A549 (cell line): ENCODE measurements at regions not wholly inside any gene's neighbourhood (a gene's known extent, or its start where the extent isn't known, plus 50 kb on each side); places are given as distances from the start of the nearest gene placed in this dataset.
A peak's percentile ranks its signal among the peaks of the same experiment; 100 is the strongest.

ENCODE experiments used
- ATAC-seq, 2 experiments: fragments of 200-7000 bp in 1 of 2; fragments of >200 bp in 1 of 2; cut with Nextera tagmentation in 1 of 2; cut with Tn5 transposase in 1 of 2; 3 replicates each; pipeline versions ENCODE4 v1.8.0 to v1.9.1; 2018 to 2020; ENCODE audit warnings: mild to moderate bottlenecking in 1 of 2, moderate library complexity in 1 of 2
- CTCF ChIA-PET: fragments of 300-600 bp; sonication (Branson Sonifier 250); formaldehyde crosslinking; extraction: SDS; loops from one replicate; lab custom pipeline; 2021; ENCODE audit warnings: antibody characterized with exemption, inconsistent platforms; lab: Yijun Ruan, JAX
- POLR2A ChIA-PET: fragments of 350-600 bp; formaldehyde crosslinking; extraction: SDS; loops from one replicate; lab custom pipeline; 2021; ENCODE audit warnings: antibody characterized with exemption, inconsistent platforms; lab: Yijun Ruan, JAX
- DNase-seq, 2 experiments: peaks; one replicate each; pipeline versions ENCODE4 v3.0.0 to v3.0.0-alpha.2; 2011 to 2016; ENCODE audit warnings: low read depth in 1 of 2, low spot score in 1 of 2
- FAIRE-seq: peaks from 2 replicates; lab custom pipeline; 2011; peaks lifted over from hg19 to GRCh38; lab: Jason Lieb, UNC
- H3K27ac ChIP-seq, 2 experiments: fragments of >200 bp; sonication (Bioruptor Twin); formaldehyde crosslinking; 3 replicates each; pipeline ENCODE4 v1.5.1; 2016 to 2017
- H3K4me1 ChIP-seq: fragments of >200 bp; sonication (Bioruptor Twin); formaldehyde crosslinking; 3 replicates; pipeline ENCODE4 v1.6.1; 2016
- H3K4me2 ChIP-seq: fragments of >200 bp; sonication (Bioruptor Twin); formaldehyde crosslinking; 3 replicates; pipeline ENCODE4 v1.6.1; 2016
- H3K4me3 ChIP-seq: fragments of >200 bp; sonication (Bioruptor Twin); formaldehyde crosslinking; 3 replicates; pipeline ENCODE4 v1.5.1; 2016
- H3K9me3 ChIP-seq: fragments of >200 bp; sonication (Bioruptor Twin); formaldehyde crosslinking; 3 replicates; pipeline ENCODE4 v1.6.1; 2016
- BCL3 ChIP-seq: fragments of >200 bp; sonication (Bioruptor Twin); formaldehyde crosslinking; IDR thresholded peaks from 3 replicates; pipeline ENCODE4 v1.6.1; 2016
- BHLHE40 ChIP-seq: IDR thresholded peaks from 2 replicates; pipeline ENCODE4 v1.6.1; 2012; ENCODE audit warnings: low read depth, low read length, inconsistent platforms
- CEBPB ChIP-seq, 2 experiments: fragments of >200 bp in 1 of 2; sonication (Bioruptor Twin) in 1 of 2; formaldehyde crosslinking in 1 of 2; IDR thresholded peaks; 2 replicates each; pipeline ENCODE4 v1.6.1; 2012 to 2016
- E2F6 ChIP-seq: IDR thresholded peaks from 2 replicates; pipeline ENCODE4 v1.6.1; 2012; ENCODE audit warnings: low read depth, borderline replicate concordance
- EHMT2 ChIP-seq: fragments of 200-600 bp; sonication (generic); IDR thresholded peaks from 2 replicates; pipeline ENCODE4 v1.6.1; 2016; ENCODE audit warnings: antibody characterized with exemption, low read depth, mild to moderate bottlenecking, moderate library complexity
- EP300 ChIP-seq, 2 experiments: fragments of >200 bp; sonication (Bioruptor Twin); formaldehyde crosslinking; IDR thresholded peaks; 2 replicates in 1 of 2; 3 replicates in 1 of 2; pipeline ENCODE4 v1.6.1; 2016 to 2017
- ESRRA ChIP-seq: fragments of 150-350 bp; IDR thresholded peaks from 2 replicates; pipeline ENCODE4 v1.6.1; 2014; ENCODE audit warnings: mild to moderate bottlenecking, low read length, borderline replicate concordance
- FOSL2 ChIP-seq, 2 experiments: fragments of 450-650 bp in 1 of 2; fragments of >200 bp in 1 of 2; sonication (Bioruptor Twin) in 1 of 2; formaldehyde crosslinking; IDR thresholded peaks; 2 replicates each; pipeline versions ENCODE4 v1.5.0 to v1.6.1; 2016 to 2020; ENCODE audit warnings: mild to moderate bottlenecking in 1 of 2, moderate library complexity in 1 of 2
- FOXS1 ChIP-seq: fragments of 250-450 bp; sonication (Bioruptor Pico); IDR thresholded peaks from 2 replicates; pipeline ENCODE4 v1.5.0; 2020; ENCODE audit warnings: mild to moderate bottlenecking, moderate library complexity
- GATA3 ChIP-seq: IDR thresholded peaks from 2 replicates; pipeline ENCODE4 v1.6.1; 2012; ENCODE audit warnings: borderline replicate concordance
- HES2 ChIP-seq: fragments of >200 bp; sonication (Bioruptor Twin); formaldehyde crosslinking; IDR thresholded peaks from 2 replicates; pipeline ENCODE4 v1.6.1; 2016
- HEYL ChIP-seq: fragments of 250-450 bp; sonication (Bioruptor Pico); IDR thresholded peaks from 2 replicates; pipeline ENCODE4 v1.8.0; 2021; ENCODE audit warnings: mild to moderate bottlenecking, moderate library complexity
- HOXB13 ChIP-seq: fragments of 250-450 bp; sonication (Bioruptor Pico); IDR thresholded peaks from 2 replicates; pipeline ENCODE4 v1.5.0; 2020; ENCODE audit warnings: low read depth, mild to moderate bottlenecking, moderate library complexity
- JUN ChIP-seq, 2 experiments: fragments of >200 bp; sonication (Bioruptor Twin); formaldehyde crosslinking; IDR thresholded peaks; 2 replicates in 1 of 2; 3 replicates in 1 of 2; pipeline ENCODE4 v1.6.1; 2016 to 2017
- JUNB ChIP-seq: fragments of >200 bp; sonication (Bioruptor Twin); formaldehyde crosslinking; IDR thresholded peaks from 2 replicates; pipeline ENCODE4 v1.6.1; 2016
- MAFK ChIP-seq: fragments of 450-650 bp; IDR thresholded peaks from 2 replicates; pipeline ENCODE4 v1.6.1; 2014; ENCODE audit not compliant: partially characterized antibody
- MAX ChIP-seq: IDR thresholded peaks from 2 replicates; pipeline ENCODE4 v1.6.1; 2012
- PBX3 ChIP-seq: IDR thresholded peaks from 2 replicates; pipeline ENCODE4 v1.6.1; 2012
- POLR2AphosphoS2 ChIP-seq: conservative IDR thresholded peaks from 2 replicates; pipeline ENCODE4 v1.6.1; 2012; ENCODE audit warnings: low read length, improper control_type of control experiment, inconsistent platforms
- RAD21 ChIP-seq, 2 experiments: fragments of >200 bp in 1 of 2; sonication (Bioruptor Twin) in 1 of 2; formaldehyde crosslinking in 1 of 2; IDR thresholded peaks in 1 of 2; conservative IDR thresholded peaks in 1 of 2; 2 replicates in 1 of 2; 3 replicates in 1 of 2; pipeline ENCODE4 v1.6.1; 2012 to 2018; ENCODE audit warnings: inconsistent platforms in 1 of 2
- RARB ChIP-seq: fragments of 250-450 bp; sonication (Bioruptor Pico); IDR thresholded peaks from 2 replicates; pipeline ENCODE4 v1.8.0; 2021; ENCODE audit warnings: mild to moderate bottlenecking, moderate library complexity
- REST ChIP-seq: fragments of 200-600 bp; sonication (generic); IDR thresholded peaks from 2 replicates; pipeline ENCODE4 v1.6.1; 2016; ENCODE audit warnings: antibody characterized with exemption, mild to moderate bottlenecking, moderate library complexity
- RFX5 ChIP-seq: fragments of 450-650 bp; IDR thresholded peaks from 2 replicates; pipeline ENCODE4 v1.7.1; 2014; ENCODE audit warnings: antibody characterized with exemption, mild to moderate bottlenecking, moderate library complexity
- ZNF302 ChIP-seq: fragments of 250-450 bp; sonication (Bioruptor Pico); IDR thresholded peaks from 2 replicates; pipeline ENCODE4 v1.9.0; 2021; ENCODE audit warnings: inconsistent platforms, mild to moderate bottlenecking, moderate library complexity
- WGBS: methylation state at CpG from one replicate; pipeline ENCODE4 v1.1.6; 2017; ENCODE audit errors: missing lambda C conversion rate; 5-methylcytosine and 5-hydroxymethylcytosine counted together

- TF ChIP-seq REST (no peak), MAX (peak; percentile 78), POLR2AphosphoS2 (no peak), CEBPB (IDR thresholded peaks at IDR 0.05) (peak; percentile 46 to 71; a peak in 2 of 4 replicates), MAFK (peak; percentile 95), ZNF302 (no peak), E2F6 (no peak), HOXB13 (CRISPR knock-in tag) (no peak), BHLHE40 (no peak), FOXS1 (CRISPR knock-in tag) (no peak)
Observed at GRCh38 chr6:146913842-146914488, 290.3 kb upstream of the STXBP5 start (continued).

GRCh38 chr6:146914489-146915483 is 289.4 kb upstream of the STXBP5 start:
- Histone ChIP-seq H3K4me3 (peak overlapping the region; percentile 36), H3K4me2 (peak overlapping the region; percentile 97), H3K9me3 (no peaks in the 10 kb centered on the region; the same call in 2 of the 3 replicates), H3K27ac (peak overlapping the region; percentile 96 to 100)
- DNase-seq = peak; percentile 44 to 82
- WGBS = 1% methylated on average over 8 of the region's 8 CpGs
- POLR2A ChIA-PET = interaction anchor here (0.7 to 2.0 kb wide), 5 partner anchors 10 to 288 kb away, joined by 3 to 10 read pairs (median 4); no protein-coding TSS in a partner anchor
- TF ChIP-seq ESRRA = peak; percentile 63; the same call in 1 of the 2 replicates
- TF ChIP-seq HES2 = peak; percentile 64; the same call in 1 of the 2 replicates
- TF ChIP-seq BCL3 = peak; percentile 54; the same call in 1 of the 3 replicates
- TF ChIP-seq HEYL (CRISPR knock-in tag) = no peak
- TF ChIP-seq EP300 (IDR thresholded peaks at IDR 0.05) = peak; percentile 71 to 84; a peak in 2 of 5 replicates
- TF ChIP-seq RFX5 = no peak
- TF ChIP-seq EHMT2 = no peak
- 0 out of 2 replicates have a peak, but pooled peaks have one; percentile 51 for TF ChIP-seq PBX3
- peak; percentile 81 for TF ChIP-seq JUNB
- peak; percentile 73 to 90 for TF ChIP-seq CEBPB (IDR thresholded peaks at IDR 0.05)
- peak; percentile 48 for TF ChIP-seq FOSL2 (IDR thresholded peaks at IDR 0.05)
- peak; percentile 91 for TF ChIP-seq FOSL2 (CRISPR knock-in tag; IDR thresholded peaks at IDR 0.05)
- peak in 1 of 2 experiments; percentile 74; a peak in 2 of 5 replicates for TF ChIP-seq JUN (IDR thresholded peaks at IDR 0.05)
- peak; percentile 52; the same call in 1 of the 2 replicates for TF ChIP-seq GATA3
- 0 out of 5 replicates have a peak, but pooled peaks of 1 of the 2 experiments have one; percentile 11 for TF ChIP-seq RAD21 (conservative IDR thresholded peaks at IDR 0.05 in 1 of 2, IDR thresholded peaks at IDR 0.05 in 1 of 2)
- TF ChIP-seq RARB = no peak
- TF ChIP-seq, all 56 proteins: peak for 11
- ATAC-seq = peak; percentile 81 to 85
- FAIRE-seq = no peak
- H3K4me1 ChIP-seq = peaks cover 38% of the 10 kb centered on the region
- CTCF ChIA-PET = no interaction called here
